ENCODE measurements at regions not wholly inside any gene's neighbourhood (a gene's known extent, or its start where the extent isn't known, plus 50 kb on each side); places are given as distances from the start of the nearest gene placed in this dataset.

GRCh38 chr3:43180694-43181093 lies 74.8 kb upstream of the POMGNT2 start:
- Histone ChIP-seq H3K4me3 (no peak overlapping the region), H3K36me3 (no peaks in the 10 kb centered on the region), H3K27me3 (no peaks in the 10 kb centered on the region), H3K27ac (no peak overlapping the region), H3K9me3 (no peaks in the 10 kb centered on the region), H3K4me1 (no peaks in the 10 kb centered on the region)
- DNase-seq, result no peak
- no peak for TF ChIP-seq CTCF (IDR thresholded peaks at IDR 0.05)
- intact Hi-C loops (cut with DNase I; ENCODE audit: low total_unique reads), result no loop called here

GRCh38 chr3:43180027-43180426 lies 74.1 kb upstream of the POMGNT2 start:
- no peak for TF ChIP-seq CTCF (IDR thresholded peaks at IDR 0.05)
- no peaks in the 10 kb centered on the region for H3K36me3 ChIP-seq
- intact Hi-C loops (cut with DNase I; ENCODE audit: low total_unique reads), result no loop called here
- no peak overlapping the region for H3K27ac ChIP-seq
- no peaks in the 10 kb centered on the region for H3K4me1 ChIP-seq
- no peaks in the 10 kb centered on the region for H3K9me3 ChIP-seq
- no peak overlapping the region for H3K4me3 ChIP-seq
- no peak for DNase-seq
- no peaks in the 10 kb centered on the region for H3K27me3 ChIP-seq

- intact Hi-C loops (cut with DNase I; ENCODE audit: low total_unique reads), result no loop called here
Observed at GRCh38 chr3:43178891-43179366, 73.0 kb upstream of the POMGNT2 start.

GRCh38 chr3:43177085-43177484 lies 71.2 kb upstream of the POMGNT2 start:
- no peak overlapping the region for H3K4me3 ChIP-seq
- TF ChIP-seq CTCF (IDR thresholded peaks at IDR 0.05), result no peak
- no peak for DNase-seq
- H3K36me3 ChIP-seq, result no peaks in the 10 kb centered on the region
- H3K9me3 ChIP-seq, result no peaks in the 10 kb centered on the region
- no peak overlapping the region for H3K27ac ChIP-seq
- no peaks in the 10 kb centered on the region for H3K27me3 ChIP-seq
- no peaks in the 10 kb centered on the region for H3K4me1 ChIP-seq
- intact Hi-C loops (cut with DNase I; ENCODE audit: low total_unique reads), result no loop called here

More at GRCh38 chr3:43178891-43179366, 73.0 kb upstream of the POMGNT2 start:
- Histone ChIP-seq H3K4me1 (no peaks in the 10 kb centered on the region), H3K9me3 (no peaks in the 10 kb centered on the region), H3K27ac (no peak overlapping the region), H3K27me3 (no peaks in the 10 kb centered on the region), H3K4me3 (no peak overlapping the region), H3K36me3 (no peaks in the 10 kb centered on the region)
- DNase-seq, result no peak
- TF ChIP-seq CTCF (IDR thresholded peaks at IDR 0.05), result no peak

- no peaks in the 10 kb centered on the region for H3K4me1 ChIP-seq
- no peak overlapping the region for H3K4me3 ChIP-seq
- intact Hi-C loops (cut with DNase I; ENCODE audit: low total_unique reads), result no loop called here
- no peak for TF ChIP-seq CTCF (IDR thresholded peaks at IDR 0.05)
- no peak for DNase-seq
- H3K27ac ChIP-seq, result no peak overlapping the region
- no peaks in the 10 kb centered on the region for H3K36me3 ChIP-seq
- H3K9me3 ChIP-seq, result no peaks in the 10 kb centered on the region
- H3K27me3 ChIP-seq, result no peaks in the 10 kb centered on the region
Observed at GRCh38 chr3:43176666-43177065, 70.8 kb upstream of the POMGNT2 start.

GRCh38 chr3:43175541-43175940 lies 69.7 kb upstream of the POMGNT2 start:
- Histone ChIP-seq H3K27ac (no peak overlapping the region), H3K9me3 (no peaks in the 10 kb centered on the region), H3K4me3 (no peak overlapping the region), H3K4me1 (no peaks in the 10 kb centered on the region), H3K36me3 (no peaks in the 10 kb centered on the region), H3K27me3 (no peaks in the 10 kb centered on the region)
- no peak for DNase-seq
- TF ChIP-seq CTCF (IDR thresholded peaks at IDR 0.05), result no peak
- intact Hi-C loops (cut with DNase I; ENCODE audit: low total_unique reads), result no loop called here
